A673 (cell line): ENCODE measurements at regions not wholly inside any gene's neighbourhood (a gene's known extent, or its start where the extent isn't known, plus 50 kb on each side); places are given as distances from the start of the nearest gene placed in this dataset.

Experiments
- BruUV-seq: library from RNA; stranded (reverse); fragments of 400-500 nt; replicated peaks from 2 replicates; lab custom pipeline; 2021; lab: Mats Ljungman, UMichigan
- CTCF ChIA-PET: fragments of 300-600 bp; sonication (Branson Sonifier 250); formaldehyde crosslinking; loops from one replicate; lab custom pipeline; 2022; ENCODE audit warnings: antibody characterized with exemption; lab: Charles Lee
- POLR2A ChIA-PET: fragments of 300-600 bp; sonication (Branson Sonifier 250); formaldehyde crosslinking; loops from one replicate; lab custom pipeline; 2022; ENCODE audit warnings: antibody characterized with exemption; ENCODE audit not compliant: low non-redundant PET; lab: Charles Lee
- DNase-seq: peaks from one replicate; pipeline ENCODE4 v3.0.0-alpha.2; 2015; ENCODE audit warnings: low spot score
- H3K27ac ChIP-seq: fragments of 200-600 bp; sonication (generic); 2 replicates; pipeline ENCODE4 v1.5.1; 2016; ENCODE audit warnings: mixed run types, low read depth, mild to moderate bottlenecking, mixed read lengths, antibody characterized with exemption, low read length; ENCODE audit not compliant: poor library complexity, severe bottlenecking
- H3K27me3 ChIP-seq: fragments of 200-600 bp; sonication (generic); replicated peaks from 2 replicates; pipeline ENCODE4 v1.6.1; 2017; ENCODE audit warnings: mixed run types, low read depth, mild to moderate bottlenecking, mixed read lengths, antibody characterized with exemption, low read length; ENCODE audit not compliant: insufficient read depth, poor library complexity
- H3K36me3 ChIP-seq: fragments of 200-600 bp; sonication (generic); 2 replicates; pipeline ENCODE4 v1.6.1; 2016; ENCODE audit warnings: mixed run types, mild to moderate bottlenecking, mixed read lengths, antibody characterized with exemption, low read length; ENCODE audit not compliant: insufficient read depth, poor library complexity, severe bottlenecking
- H3K4me1 ChIP-seq: fragments of 200-600 bp; sonication (generic); 2 replicates; pipeline ENCODE4 v1.6.1; 2017; ENCODE audit warnings: mixed run types, mild to moderate bottlenecking, mixed read lengths, antibody characterized with exemption, low read length; ENCODE audit not compliant: insufficient read depth, poor library complexity, severe bottlenecking
- H3K4me3 ChIP-seq: fragments of 200-600 bp; sonication (generic); 2 replicates; pipeline ENCODE4 v1.5.1; 2016; ENCODE audit warnings: low read depth, mixed run types, mild to moderate bottlenecking, mixed read lengths, low read length; ENCODE audit not compliant: poor library complexity, severe bottlenecking
- H3K9me3 ChIP-seq: fragments of 200-600 bp; sonication (generic); 2 replicates; pipeline ENCODE4 v1.6.1; 2016; ENCODE audit warnings: mixed run types, low read depth, mild to moderate bottlenecking, mixed read lengths, antibody characterized with exemption, low read length; ENCODE audit not compliant: poor library complexity, severe bottlenecking
- CTCF ChIP-seq: fragments of 300-800, 200-600 bp; sonication (generic); conservative IDR thresholded peaks from 2 replicates; pipeline ENCODE4 v1.5.1; 2017; ENCODE audit warnings: low read depth, mild to moderate bottlenecking, antibody characterized with exemption, low read length, moderate library complexity, mixed read lengths
- EZH2 ChIP-seq: fragments of 200-600 bp; sonication (generic); IDR thresholded peaks from 2 replicates; pipeline ENCODE4 v1.6.1; 2017; ENCODE audit warnings: borderline replicate concordance, low read depth, mild to moderate bottlenecking, mixed read lengths, antibody characterized with exemption, low read length; ENCODE audit not compliant: poor library complexity, severe bottlenecking
- intact Hi-C: fragments of 100-400 bp; cut with micrococcal nuclease; formaldehyde crosslinking; loops from one replicate; pipeline ENCODE4 v1.10.0; 2022; ENCODE audit not compliant: unreplicated experiment

- H3K4me3 ChIP-seq = no peak overlapping the region
- no peak overlapping the region for H3K27ac ChIP-seq
- TF ChIP-seq CTCF = no peak
- no peak for TF ChIP-seq EZH2
- peaks cover 4% of the 10 kb centered on the region for H3K4me1 ChIP-seq
- ChIA-PET POLR2A (no interaction called here), CTCF (no interaction called here)
- no TSS peak for BruUV-seq
- no peaks in the 10 kb centered on the region for H3K36me3 ChIP-seq
- H3K27me3 ChIP-seq = no peaks in the 10 kb centered on the region
- intact Hi-C loops = no loop called here
- DNase-seq = no peak
- no peaks in the 10 kb centered on the region for H3K9me3 ChIP-seq
These were observed 1211.0 kb downstream of the BRD1 start for GRCh38 chr22:48616656-48617055.

GRCh38 chr22:48615171-48616008 is 1212.3 kb downstream of the BRD1 start:
- Histone ChIP-seq H3K9me3 (no peaks in the 10 kb centered on the region), H3K4me3 (no peak overlapping the region), H3K27me3 (no peaks in the 10 kb centered on the region), H3K36me3 (no peaks in the 10 kb centered on the region), H3K27ac (no peak overlapping the region), H3K4me1 (peaks cover 4% of the 10 kb centered on the region)
- CTCF ChIA-PET = no interaction called here
- POLR2A ChIA-PET = no interaction called here
- TF ChIP-seq EZH2 = no peak
- TF ChIP-seq CTCF = no peak
- intact Hi-C loops = no loop called here
- no peak for DNase-seq
- no TSS peak for BruUV-seq

GRCh38 chr22:48613566-48614200 is 1214.0 kb downstream of the BRD1 start:
- H3K4me3 ChIP-seq = no peak overlapping the region
- H3K27me3 ChIP-seq = no peaks in the 10 kb centered on the region
- no TSS peak for BruUV-seq
- H3K4me1 ChIP-seq = peaks cover 4% of the 10 kb centered on the region
- no peaks in the 10 kb centered on the region for H3K9me3 ChIP-seq
- peaks cover 4% of the 10 kb centered on the region for H3K36me3 ChIP-seq
- no peak for TF ChIP-seq CTCF
- no peak for TF ChIP-seq EZH2
- intact Hi-C loops = no loop called here
- CTCF ChIA-PET = no interaction called here
- no peak overlapping the region for H3K27ac ChIP-seq
- POLR2A ChIA-PET = no interaction called here
- DNase-seq = no peak
